ENCODE measurements at regions not wholly inside any gene's neighbourhood (a gene's known extent, or its start where the extent isn't known, plus 50 kb on each side); places are given as distances from the start of the nearest gene placed in this dataset.

- DNase-seq (ENCODE audit: low spot score): no peak
- Histone ChIP-seq H3K36me3 (ENCODE audit: insufficient read depth, low read length) (no peaks in the 10 kb centered on the region), H3K9me3 (ENCODE audit: low read length) (no peaks in the 10 kb centered on the region), H3K4me2 (ENCODE audit: low read length) (no peak overlapping the region), H3K79me2 (ENCODE audit: insufficient read depth, low read depth, low read length) (no peaks in the 10 kb centered on the region), H3K4me3 (ENCODE audit: low read depth, low read length, poor library complexity, severe bottlenecking) (no peak overlapping the region), H4K20me1 (ENCODE audit: insufficient read depth, low read length) (no peaks in the 10 kb centered on the region), H2AFZ (ENCODE audit: low read length) (no peak overlapping the region), H3K9me2 (ENCODE audit: insufficient read depth, low read length) (no peaks in the 10 kb centered on the region), H3K4me1 (ENCODE audit: insufficient read depth, low read length, poor library complexity, severe bottlenecking) (no peaks in the 10 kb centered on the region), H3K27ac (ENCODE audit: low read depth, low read length, poor library complexity, severe bottlenecking) (no peak overlapping the region)
- ChIA-PET POLR2A (no interaction called here), CTCF (ENCODE audit: unreplicated experiment) (no interaction called here)
- TF ChIP-seq, protein P1, sequence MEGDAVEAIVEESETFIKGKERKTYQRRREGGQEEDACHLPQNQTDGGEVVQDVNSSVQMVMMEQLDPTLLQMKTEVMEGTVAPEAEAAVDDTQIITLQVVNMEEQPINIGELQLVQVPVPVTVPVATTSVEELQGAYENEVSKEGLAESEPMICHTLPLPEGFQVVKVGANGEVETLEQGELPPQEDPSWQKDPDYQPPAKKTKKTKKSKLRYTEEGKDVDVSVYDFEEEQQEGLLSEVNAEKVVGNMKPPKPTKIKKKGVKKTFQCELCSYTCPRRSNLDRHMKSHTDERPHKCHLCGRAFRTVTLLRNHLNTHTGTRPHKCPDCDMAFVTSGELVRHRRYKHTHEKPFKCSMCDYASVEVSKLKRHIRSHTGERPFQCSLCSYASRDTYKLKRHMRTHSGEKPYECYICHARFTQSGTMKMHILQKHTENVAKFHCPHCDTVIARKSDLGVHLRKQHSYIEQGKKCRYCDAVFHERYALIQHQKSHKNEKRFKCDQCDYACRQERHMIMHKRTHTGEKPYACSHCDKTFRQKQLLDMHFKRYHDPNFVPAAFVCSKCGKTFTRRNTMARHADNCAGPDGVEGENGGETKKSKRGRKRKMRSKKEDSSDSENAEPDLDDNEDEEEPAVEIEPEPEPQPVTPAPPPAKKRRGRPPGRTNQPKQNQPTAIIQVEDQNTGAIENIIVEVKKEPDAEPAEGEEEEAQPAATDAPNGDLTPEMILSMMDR (conservative IDR thresholded peaks at IDR 0.05; ENCODE audit: low read length): no peak
- TF ChIP-seq EZH2phosphoT487 (IDR thresholded peaks at IDR 0.05; ENCODE audit: borderline replicate concordance, low read depth, low read length): no peak
- BruUV-seq (replicated peaks): no TSS peak
- intact Hi-C loops (cut with micrococcal nuclease; ENCODE audit: unreplicated experiment): no loop called here
These were observed 101.4 kb upstream of the CELF4 start for GRCh38 chr18:37666991-37667390.

DNA sequence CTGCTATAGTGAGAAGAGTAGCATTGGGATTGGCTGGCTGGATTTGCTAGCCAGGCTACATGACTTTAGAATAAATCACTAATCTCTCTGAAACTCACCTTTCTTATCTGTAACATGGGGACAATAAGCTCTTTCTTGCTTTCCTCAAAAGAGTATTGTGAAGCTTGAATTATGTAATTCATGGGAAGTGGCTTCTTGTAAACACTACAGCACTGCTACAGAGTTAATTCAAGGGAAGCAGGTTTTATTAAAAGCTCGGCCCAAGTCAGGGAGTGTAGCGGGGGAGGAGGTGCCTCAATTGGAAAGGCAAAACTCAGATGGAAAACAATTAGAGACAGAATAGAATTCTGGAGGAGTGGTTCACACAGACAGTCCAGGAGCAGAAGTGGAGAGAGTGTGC, 100.9 kb upstream of the CELF4 start:
- Histone ChIP-seq H3K4me2 (ENCODE audit: low read length) (no peak overlapping the region), H2AFZ (ENCODE audit: low read length) (no peak overlapping the region), H4K20me1 (ENCODE audit: insufficient read depth, low read length) (no peaks in the 10 kb centered on the region), H3K9me2 (ENCODE audit: insufficient read depth, low read length) (no peaks in the 10 kb centered on the region), H3K9me3 (ENCODE audit: low read length) (no peaks in the 10 kb centered on the region), H3K4me3 (ENCODE audit: low read depth, low read length, poor library complexity, severe bottlenecking) (no peak overlapping the region), H3K27ac (ENCODE audit: low read depth, low read length, poor library complexity, severe bottlenecking) (no peak overlapping the region), H3K79me2 (ENCODE audit: insufficient read depth, low read depth, low read length) (no peaks in the 10 kb centered on the region), H3K4me1 (ENCODE audit: insufficient read depth, low read length, poor library complexity, severe bottlenecking) (no peaks in the 10 kb centered on the region), H3K36me3 (ENCODE audit: insufficient read depth, low read length) (no peaks in the 10 kb centered on the region)
- TF ChIP-seq, protein P1 (conservative IDR thresholded peaks at IDR 0.05; ENCODE audit: low read length): no peak
- TF ChIP-seq EZH2phosphoT487 (IDR thresholded peaks at IDR 0.05; ENCODE audit: borderline replicate concordance, low read depth, low read length): no peak
- BruUV-seq (replicated peaks): no TSS peak
- intact Hi-C loops (cut with micrococcal nuclease; ENCODE audit: unreplicated experiment): no loop called here
- ChIA-PET CTCF (ENCODE audit: unreplicated experiment) (no interaction called here), POLR2A (no interaction called here)
- DNase-seq (ENCODE audit: low spot score): no peak

- no peak for TF ChIP-seq EZH2phosphoT487 (IDR thresholded peaks at IDR 0.05; ENCODE audit: borderline replicate concordance, low read depth, low read length)
- TF ChIP-seq, protein P1 (conservative IDR thresholded peaks at IDR 0.05; ENCODE audit: low read length): no peak
- H3K79me2 ChIP-seq (ENCODE audit: insufficient read depth, low read depth, low read length): no peaks in the 10 kb centered on the region
- no peak overlapping the region for H2AFZ ChIP-seq (ENCODE audit: low read length)
- intact Hi-C loops (cut with micrococcal nuclease; ENCODE audit: unreplicated experiment): no loop called here
- no peaks in the 10 kb centered on the region for H3K9me2 ChIP-seq (ENCODE audit: insufficient read depth, low read length)
- no peak overlapping the region for H3K27ac ChIP-seq (ENCODE audit: low read depth, low read length, poor library complexity, severe bottlenecking)
- H3K4me1 ChIP-seq (ENCODE audit: insufficient read depth, low read length, poor library complexity, severe bottlenecking): no peaks in the 10 kb centered on the region
- BruUV-seq (replicated peaks): no TSS peak
- H3K4me2 ChIP-seq (ENCODE audit: low read length): no peak overlapping the region
- ChIA-PET POLR2A (no interaction called here), CTCF (ENCODE audit: unreplicated experiment) (no interaction called here)
- H4K20me1 ChIP-seq (ENCODE audit: insufficient read depth, low read length): no peaks in the 10 kb centered on the region
- no peak overlapping the region for H3K4me3 ChIP-seq (ENCODE audit: low read depth, low read length, poor library complexity, severe bottlenecking)
- H3K9me3 ChIP-seq (ENCODE audit: low read length): no peaks in the 10 kb centered on the region
- no peak for DNase-seq (ENCODE audit: low spot score)
- H3K36me3 ChIP-seq (ENCODE audit: insufficient read depth, low read length): no peaks in the 10 kb centered on the region
These were observed 99.7 kb upstream of the CELF4 start for GRCh38 chr18:37665346-37665745.
